Activated T-helper 17 cell treated with anti-CD3 and anti-CD28 coated beads, Interleukin-2, amount 50 U/mL, for 72 hours (primary cell): ENCODE measurements at regions not wholly inside any gene's neighbourhood (a gene's known extent, or its start where the extent isn't known, plus 50 kb on each side); places are given as distances from the start of the nearest gene placed in this dataset.

ENCODE experiments used
- ATAC-seq: fragments of 150-1000 bp; cut with Tn5 transposase; replicated peaks from 2 replicates; pipeline ENCODE4 v1.10.0; 2021; ENCODE audit warnings: mild to moderate bottlenecking, moderate library complexity
- H3K27ac Mint-ChIP-seq: one replicate; pipeline ENCODE4 v1.8.0; 2022; ENCODE audit warnings: mixed read lengths
- H3K27me3 Mint-ChIP-seq: one replicate; pipeline ENCODE4 v1.8.0; 2022; ENCODE audit warnings: mixed read lengths
- H3K36me3 Mint-ChIP-seq: one replicate; pipeline ENCODE4 v1.8.0; 2022; ENCODE audit warnings: low read depth, mild to moderate bottlenecking, mixed read lengths
- H3K4me1 Mint-ChIP-seq: one replicate; pipeline ENCODE4 v1.8.0; 2022; ENCODE audit warnings: mixed read lengths
- H3K4me3 Mint-ChIP-seq: one replicate; pipeline ENCODE4 v1.8.0; 2022; ENCODE audit warnings: mild to moderate bottlenecking, mixed read lengths
- H3K9me3 Mint-ChIP-seq: one replicate; pipeline ENCODE4 v1.8.0; 2022; ENCODE audit warnings: mixed read lengths

GRCh38 chr3:127476936-127477335 lies 113.6 kb downstream of the TPRA1 start:
- Mint-ChIP-seq H3K9me3 (no peaks in the 10 kb centered on the region), H3K4me1 (no peaks in the 10 kb centered on the region), H3K27ac (no peak overlapping the region), H3K27me3 (peaks cover 20% of the 10 kb centered on the region), H3K36me3 (no peaks in the 10 kb centered on the region), H3K4me3 (no peak overlapping the region)
- ATAC-seq = no peak

- Mint-ChIP-seq H3K27me3 (peaks cover 20% of the 10 kb centered on the region), H3K36me3 (no peaks in the 10 kb centered on the region), H3K27ac (no peak overlapping the region), H3K9me3 (no peaks in the 10 kb centered on the region), H3K4me3 (no peak overlapping the region), H3K4me1 (no peaks in the 10 kb centered on the region)
- no peak for ATAC-seq
Measured at GRCh38 chr3:127475975-127476705, 114.4 kb downstream of the TPRA1 start.

GRCh38 chr3:127475391-127475790 lies 115.1 kb downstream of the TPRA1 start:
- no peak overlapping the region for H3K27ac Mint-ChIP-seq
- no peak overlapping the region for H3K4me3 Mint-ChIP-seq
- ATAC-seq = no peak
- peaks cover 20% of the 10 kb centered on the region for H3K27me3 Mint-ChIP-seq
- no peaks in the 10 kb centered on the region for H3K36me3 Mint-ChIP-seq
- H3K9me3 Mint-ChIP-seq = no peaks in the 10 kb centered on the region
- no peaks in the 10 kb centered on the region for H3K4me1 Mint-ChIP-seq

- H3K9me3 Mint-ChIP-seq = no peaks in the 10 kb centered on the region
- no peak for ATAC-seq
- peaks cover 22% of the 10 kb centered on the region for H3K27me3 Mint-ChIP-seq
- H3K27ac Mint-ChIP-seq = no peak overlapping the region
- no peaks in the 10 kb centered on the region for H3K4me1 Mint-ChIP-seq
- no peaks in the 10 kb centered on the region for H3K36me3 Mint-ChIP-seq
- no peak overlapping the region for H3K4me3 Mint-ChIP-seq
Measured at GRCh38 chr3:127473244-127474024, 117.1 kb downstream of the TPRA1 start.

GRCh38 chr3:127472506-127472905 lies 118.0 kb downstream of the TPRA1 start:
- Mint-ChIP-seq H3K9me3 (no peaks in the 10 kb centered on the region), H3K36me3 (no peaks in the 10 kb centered on the region), H3K4me1 (no peaks in the 10 kb centered on the region), H3K27ac (no peak overlapping the region), H3K4me3 (no peak overlapping the region), H3K27me3 (peaks cover 30% of the 10 kb centered on the region)
- no peak for ATAC-seq

- peaks cover 26% of the 10 kb centered on the region for H3K27me3 Mint-ChIP-seq
- H3K27ac Mint-ChIP-seq = no peak overlapping the region
- H3K4me1 Mint-ChIP-seq = no peaks in the 10 kb centered on the region
- H3K4me3 Mint-ChIP-seq = no peak overlapping the region
- H3K9me3 Mint-ChIP-seq = no peaks in the 10 kb centered on the region
- H3K36me3 Mint-ChIP-seq = no peaks in the 10 kb centered on the region
- ATAC-seq = no peak
Measured at GRCh38 chr3:127471142-127471541, 119.4 kb downstream of the TPRA1 start.

GRCh38 chr3:127469760-127470159 lies 120.8 kb downstream of the TPRA1 start:
- H3K9me3 Mint-ChIP-seq = no peaks in the 10 kb centered on the region
- no peak overlapping the region for H3K27ac Mint-ChIP-seq
- H3K27me3 Mint-ChIP-seq = peaks cover 26% of the 10 kb centered on the region
- no peak for ATAC-seq
- no peaks in the 10 kb centered on the region for H3K36me3 Mint-ChIP-seq
- H3K4me1 Mint-ChIP-seq = no peaks in the 10 kb centered on the region
- no peak overlapping the region for H3K4me3 Mint-ChIP-seq

GRCh38 chr3:127467391-127467790 lies 123.1 kb downstream of the TPRA1 start:
- no peaks in the 10 kb centered on the region for H3K4me1 Mint-ChIP-seq
- no peaks in the 10 kb centered on the region for H3K9me3 Mint-ChIP-seq
- H3K4me3 Mint-ChIP-seq = no peak overlapping the region
- H3K36me3 Mint-ChIP-seq = no peaks in the 10 kb centered on the region
- ATAC-seq = peak; percentile 29
- no peak overlapping the region for H3K27ac Mint-ChIP-seq
- H3K27me3 Mint-ChIP-seq = peaks cover 18% of the 10 kb centered on the region

GRCh38 chr3:127464642-127465041 lies 125.9 kb downstream of the TPRA1 start:
- ATAC-seq = no peak
- no peaks in the 10 kb centered on the region for H3K9me3 Mint-ChIP-seq
- H3K4me3 Mint-ChIP-seq = no peak overlapping the region
- no peaks in the 10 kb centered on the region for H3K4me1 Mint-ChIP-seq
- peaks cover 26% of the 10 kb centered on the region for H3K27me3 Mint-ChIP-seq
- H3K27ac Mint-ChIP-seq = no peak overlapping the region
- H3K36me3 Mint-ChIP-seq = no peaks in the 10 kb centered on the region

- no peaks in the 10 kb centered on the region for H3K36me3 Mint-ChIP-seq
- no peaks in the 10 kb centered on the region for H3K9me3 Mint-ChIP-seq
- H3K4me3 Mint-ChIP-seq = no peak overlapping the region
- H3K27ac Mint-ChIP-seq = no peak overlapping the region
- ATAC-seq = no peak
- H3K27me3 Mint-ChIP-seq = peaks cover 33% of the 10 kb centered on the region
- no peaks in the 10 kb centered on the region for H3K4me1 Mint-ChIP-seq
Measured at GRCh38 chr3:127462111-127462655, 128.3 kb downstream of the TPRA1 start.

- Mint-ChIP-seq H3K27me3 (peaks cover 36% of the 10 kb centered on the region), H3K27ac (no peak overlapping the region), H3K4me1 (no peaks in the 10 kb centered on the region), H3K4me3 (no peak overlapping the region), H3K36me3 (no peaks in the 10 kb centered on the region), H3K9me3 (no peaks in the 10 kb centered on the region)
- ATAC-seq = no peak
Measured at GRCh38 chr3:127461286-127461910, 129.1 kb downstream of the TPRA1 start.

GRCh38 chr3:127459891-127460290 lies 130.6 kb downstream of the TPRA1 start:
- H3K9me3 Mint-ChIP-seq = no peaks in the 10 kb centered on the region
- H3K36me3 Mint-ChIP-seq = no peaks in the 10 kb centered on the region
- ATAC-seq = no peak
- H3K4me1 Mint-ChIP-seq = peaks cover 4% of the 10 kb centered on the region
- H3K27me3 Mint-ChIP-seq = peaks cover 43% of the 10 kb centered on the region
- no peak overlapping the region for H3K27ac Mint-ChIP-seq
- H3K4me3 Mint-ChIP-seq = no peak overlapping the region

GRCh38 chr3:127458696-127459604 lies 131.6 kb downstream of the TPRA1 start:
- no peak overlapping the region for H3K27ac Mint-ChIP-seq
- no peak overlapping the region for H3K4me3 Mint-ChIP-seq
- H3K27me3 Mint-ChIP-seq = peaks cover 50% of the 10 kb centered on the region
- no peaks in the 10 kb centered on the region for H3K36me3 Mint-ChIP-seq
- H3K4me1 Mint-ChIP-seq = peaks cover 4% of the 10 kb centered on the region
- ATAC-seq = no peak
- H3K9me3 Mint-ChIP-seq = no peaks in the 10 kb centered on the region
